Activated naive CD4-positive, alpha-beta T cell treated with Interleukin-2 at 50 U/mL for 16 hours (primary cell): ENCODE measurements at regions not wholly inside any gene's neighbourhood (a gene's known extent, or its start where the extent isn't known, plus 50 kb on each side); places are given as distances from the start of the nearest gene placed in this dataset.
"Not testable (repeated sequence)": the region's sequence is repeated elsewhere in the genome, so short reads cannot be mapped to it uniquely, and the experiment has no call there.

Source experiments
- DNase-seq: peaks from one replicate; pipeline ENCODE4 v3.0.0-alpha.2; 2020

- no peak for DNase-seq
Observed at GRCh38 chr10:94091649-94092048, 97.9 kb downstream of the PLCE1 start.

DNA sequence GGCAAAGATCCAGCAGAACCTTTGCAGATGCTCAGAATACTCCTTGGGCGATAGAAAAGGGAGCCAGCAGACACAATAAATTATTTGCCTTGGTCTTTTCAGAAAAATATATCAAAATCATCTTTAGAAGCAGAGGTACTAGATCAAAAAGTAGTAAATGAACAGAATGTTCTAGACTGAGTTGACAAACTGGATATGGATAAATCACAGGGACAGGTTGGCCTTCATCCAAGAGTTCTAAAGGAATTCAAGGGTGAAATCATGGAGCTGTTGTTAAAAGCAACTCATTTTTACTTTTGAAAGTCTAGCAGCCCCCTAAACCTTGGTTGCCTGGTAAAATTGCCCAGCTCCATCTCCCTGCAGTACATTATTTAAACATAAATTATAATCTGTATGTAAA is 99.1 kb downstream of the PLCE1 start:
- DNase-seq, result no peak

DNA sequence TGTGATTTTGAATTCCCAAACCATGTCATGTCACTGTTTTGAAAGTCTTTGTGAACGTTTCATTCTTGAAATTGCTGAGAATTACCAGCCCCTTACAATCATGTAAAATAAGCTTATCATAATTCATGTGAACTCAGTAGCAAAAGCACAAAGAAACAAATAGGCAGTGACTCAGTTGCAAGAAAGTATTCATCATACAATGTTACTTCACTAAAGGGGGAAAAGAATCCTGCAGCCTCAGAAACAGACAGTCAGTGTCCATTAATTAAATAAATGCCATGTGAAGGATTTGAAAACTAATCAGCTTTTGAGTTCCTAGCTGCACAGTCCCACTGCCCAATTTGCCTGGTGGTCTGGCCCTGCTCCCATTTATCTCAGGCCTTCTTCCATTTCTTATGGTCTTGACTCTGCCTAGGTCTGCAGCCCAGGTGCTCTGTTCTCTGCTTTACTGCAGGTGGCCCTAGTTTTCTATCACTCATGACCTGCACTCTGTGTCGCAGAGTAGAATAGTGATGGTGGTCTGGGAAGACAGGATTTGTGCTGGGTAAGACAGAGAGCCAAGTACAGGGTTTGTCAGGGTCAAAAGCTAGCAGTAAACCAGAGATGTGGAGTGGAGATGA is 99.7 kb downstream of the PLCE1 start:
- no peak for DNase-seq

DNA sequence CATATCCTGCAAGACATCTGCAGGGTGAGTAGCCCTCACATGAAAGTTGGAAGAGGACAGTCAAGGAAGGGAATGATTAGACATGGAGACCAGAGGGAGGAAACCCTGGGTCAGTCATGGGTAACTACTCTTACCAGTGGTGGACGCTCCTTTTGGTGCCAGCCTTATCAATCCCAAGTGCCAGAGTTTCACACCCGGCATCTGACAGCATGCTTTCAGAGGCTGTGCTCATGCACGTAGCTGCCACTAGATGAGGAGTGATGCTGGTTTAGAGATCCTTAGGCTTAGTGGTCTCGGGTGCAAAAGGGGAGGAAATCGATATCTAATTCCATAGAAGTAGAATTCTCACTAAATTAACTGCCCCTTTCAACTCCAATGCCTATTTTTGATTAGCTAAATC is 100.8 kb downstream of the PLCE1 start:
- no peak for DNase-seq

GRCh38 chr10:94097656-94098055 is 103.9 kb downstream of the PLCE1 start:
- no peak for DNase-seq

DNA sequence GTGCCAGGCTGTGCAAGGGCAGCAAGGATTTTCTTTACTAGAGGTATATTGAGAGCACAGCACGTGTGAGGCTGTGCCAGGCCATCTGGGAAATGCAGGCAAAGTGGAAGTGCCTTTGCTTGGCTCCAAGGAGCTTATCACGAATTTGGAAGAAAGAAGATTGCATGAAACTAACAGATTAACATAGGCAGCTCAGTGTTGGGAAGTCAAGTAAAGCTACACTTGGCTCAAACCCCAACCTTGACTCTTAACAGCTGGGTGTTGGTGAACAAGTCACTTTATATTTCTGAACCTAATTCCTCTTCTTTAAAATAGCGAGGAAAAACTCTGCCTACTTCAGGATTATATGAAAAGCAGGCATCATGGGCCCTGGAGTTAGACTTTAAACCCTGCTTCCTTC is 105.2 kb downstream of the PLCE1 start:
- DNase-seq, result no peak

DNA sequence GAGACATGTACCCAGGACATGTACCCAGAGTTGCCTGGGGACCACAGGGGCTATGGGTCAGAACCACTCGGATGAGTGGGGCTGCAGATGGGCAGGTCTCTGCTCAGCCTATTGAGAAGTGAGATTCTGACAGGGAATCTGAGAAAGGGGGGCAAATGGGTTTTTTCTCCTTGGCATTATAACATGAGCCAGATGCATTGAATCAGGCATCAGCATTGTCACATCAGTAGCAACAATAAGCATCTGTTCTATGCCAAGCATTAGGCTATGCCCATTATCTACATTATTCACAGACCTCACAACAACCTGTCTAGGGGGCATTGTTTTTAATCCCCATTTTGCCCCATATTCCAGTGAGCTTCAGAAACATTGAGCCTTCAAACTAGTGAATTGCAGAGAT is 108.2 kb downstream of the PLCE1 start:
- DNase-seq, result no peak

- no peak for DNase-seq
Observed at GRCh38 chr10:94102436-94102835, 108.7 kb downstream of the PLCE1 start.

DNA sequence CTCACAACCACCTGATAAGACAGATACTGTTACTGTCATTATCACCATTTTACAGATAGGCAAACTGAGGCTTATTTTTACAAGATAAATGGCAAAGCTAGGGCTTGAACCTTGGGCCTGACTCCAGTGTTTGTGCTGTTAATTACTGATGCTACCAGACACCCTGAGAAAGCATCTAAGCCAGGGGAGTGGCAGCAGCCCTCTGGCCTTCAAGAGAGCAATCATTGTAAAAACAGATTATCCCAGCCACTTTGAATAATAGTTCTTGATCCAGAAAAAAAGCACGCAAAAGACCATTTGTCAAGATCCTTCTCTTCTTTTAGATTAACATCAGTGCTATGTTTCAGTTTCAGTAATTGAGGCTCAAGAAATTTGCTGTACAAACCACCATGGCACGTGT is 109.5 kb downstream of the PLCE1 start:
- no peak for DNase-seq

DNA sequence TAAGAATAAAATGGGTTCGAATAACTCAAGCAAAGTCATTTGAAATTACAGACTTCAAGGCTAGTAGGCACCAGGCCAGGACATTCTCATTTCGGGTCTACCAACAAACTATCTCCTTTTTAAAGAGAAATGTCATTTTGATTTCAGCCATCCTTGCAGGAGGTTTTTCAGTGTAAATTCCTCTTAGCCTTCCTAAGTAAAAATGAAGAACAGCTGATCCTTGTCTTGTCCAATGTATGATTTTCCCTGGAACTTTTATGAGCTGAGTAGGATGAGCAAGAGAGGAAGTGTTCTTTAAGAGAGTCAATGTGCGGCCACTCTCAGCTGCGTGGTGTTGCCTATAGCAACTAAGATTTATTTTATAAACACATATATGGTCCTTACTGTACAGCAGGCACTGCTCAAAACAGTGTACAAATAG is 110.1 kb downstream of the PLCE1 start:
- no peak for DNase-seq

- DNase-seq, result no peak
Observed at GRCh38 chr10:94104316-94105000, 110.7 kb downstream of the PLCE1 start.

DNA sequence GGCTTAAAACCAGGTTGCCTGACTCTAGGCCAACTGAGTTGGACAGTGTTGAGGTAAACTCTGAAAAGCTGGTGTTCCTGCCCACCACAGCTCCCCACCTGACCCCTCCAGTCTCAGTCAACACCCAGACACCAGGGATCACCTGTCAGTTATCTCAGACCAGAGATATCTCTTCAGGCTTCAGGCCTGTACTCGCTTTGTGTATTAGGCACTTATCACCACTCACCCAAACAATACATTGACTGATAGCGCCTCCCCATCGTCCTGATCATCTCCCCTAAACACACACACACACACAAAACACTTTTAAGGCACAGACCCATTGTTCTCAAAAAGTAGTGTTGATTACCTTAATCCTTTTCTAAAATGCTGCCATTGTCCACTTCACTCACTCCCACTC is 111.5 kb downstream of the PLCE1 start:
- no peak for DNase-seq

DNA sequence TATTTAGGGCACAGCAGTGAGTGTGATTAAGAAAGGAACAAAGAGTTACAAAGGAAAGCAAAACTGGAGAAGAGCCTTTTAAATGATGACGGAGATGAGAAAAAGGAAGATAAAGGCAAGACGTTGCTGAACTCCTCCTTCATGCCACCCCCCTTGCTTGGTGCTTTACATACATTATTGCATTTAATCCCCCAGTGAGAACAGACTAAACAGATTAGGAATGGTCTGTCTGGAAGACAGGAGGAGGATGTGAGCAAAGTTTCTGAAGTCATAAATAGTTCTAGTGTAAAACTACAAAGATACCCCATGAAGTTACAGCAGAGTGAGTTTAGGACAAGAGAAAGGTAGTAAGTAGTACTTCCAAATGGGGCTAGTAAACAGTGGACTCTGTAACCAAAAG is 113.5 kb downstream of the PLCE1 start:
- DNase-seq, result no peak

GRCh38 chr10:94108200-94108599 is 114.5 kb downstream of the PLCE1 start:
- DNase-seq, result no peak

DNA sequence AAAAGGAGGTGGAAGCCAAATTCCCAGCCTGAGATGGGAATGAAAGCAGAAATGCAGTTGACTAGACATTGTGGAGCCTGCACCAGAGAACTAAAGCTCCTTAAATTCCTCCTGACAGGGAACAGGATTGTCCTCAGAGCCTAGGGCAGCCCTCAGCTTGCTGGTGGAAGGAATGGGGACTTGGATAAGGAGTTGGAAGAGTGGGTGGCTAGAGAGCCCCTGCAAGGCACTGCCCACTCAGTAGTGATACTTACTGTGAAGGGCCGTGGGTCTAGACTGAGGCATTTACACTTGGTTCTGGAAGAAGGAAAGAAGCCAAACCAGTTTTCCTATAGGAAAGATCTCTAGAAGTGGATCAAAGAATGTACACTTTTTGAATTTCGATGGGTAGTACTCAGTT is 117.6 kb downstream of the PLCE1 start:
- no peak for DNase-seq

DNA sequence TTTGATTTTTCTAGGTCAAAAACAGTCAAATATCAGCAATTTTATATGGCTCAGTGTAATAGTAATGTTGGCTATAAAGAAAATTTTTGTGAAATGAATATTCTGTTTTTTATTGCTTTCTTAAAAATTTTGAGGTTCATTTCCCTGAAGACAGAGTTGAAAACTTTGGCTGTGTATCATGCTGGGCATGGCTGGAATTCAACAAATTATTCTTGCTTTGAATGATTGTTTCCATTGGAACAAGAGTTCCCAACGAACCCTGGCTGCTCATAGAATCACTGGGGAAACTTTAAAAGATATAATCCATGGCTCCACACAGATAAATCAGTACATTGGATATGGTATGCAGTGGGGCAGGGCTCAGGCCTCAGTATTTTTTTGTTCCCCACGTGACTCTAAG is 118.6 kb downstream of the PLCE1 start:
- no peak for DNase-seq

DNA sequence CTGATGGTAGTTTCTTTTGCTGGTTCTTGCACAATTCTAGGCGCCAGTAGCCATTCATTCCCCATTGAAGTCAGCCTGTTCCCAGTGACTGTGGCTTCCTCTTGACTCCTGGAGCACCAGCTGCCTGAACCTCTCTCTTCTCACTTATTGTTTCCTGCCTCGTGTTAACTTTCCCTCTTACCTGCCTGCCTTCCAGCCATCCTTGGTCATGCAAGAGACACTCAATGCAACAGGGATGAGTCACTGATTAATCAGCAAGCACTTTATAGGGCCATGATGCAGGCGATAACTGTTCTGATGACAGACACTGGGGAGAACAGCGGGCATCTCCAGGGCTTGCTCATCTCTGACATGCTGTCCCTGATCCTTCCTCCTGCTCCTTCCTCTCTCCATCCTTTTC is 122.0 kb downstream of the PLCE1 start:
- no peak for DNase-seq

- no peak for DNase-seq
Observed at GRCh38 chr10:94116848-94117247, 123.1 kb downstream of the PLCE1 start.

- DNase-seq, result no peak
Observed at GRCh38 chr10:94122211-94122610, 128.5 kb downstream of the PLCE1 start.

- no peak for DNase-seq
Observed at GRCh38 chr10:94123258-94123995, 129.7 kb downstream of the PLCE1 start.

- DNase-seq, result not testable (repeated sequence)
Observed at GRCh38 chr10:94124147-94124546, 130.4 kb downstream of the PLCE1 start.

DNA sequence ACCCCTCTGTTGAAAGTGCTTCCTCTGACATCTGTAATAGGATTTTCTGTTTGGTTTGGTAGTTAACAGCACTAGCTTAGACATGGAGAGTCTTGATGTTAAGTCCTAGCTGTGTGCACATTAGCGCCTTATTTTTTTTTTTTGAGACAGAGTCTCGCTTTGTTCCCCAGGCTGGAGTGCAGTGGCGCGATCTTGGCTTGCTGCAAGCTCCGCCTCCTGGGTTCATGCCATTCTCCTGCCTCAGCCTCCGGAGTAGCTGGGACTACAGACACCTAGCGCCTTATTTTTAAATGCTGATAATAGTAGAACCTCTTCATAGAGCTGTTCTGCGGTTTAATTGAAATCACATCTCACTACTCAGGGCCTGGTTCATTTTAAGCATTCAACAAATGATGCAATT is 131.5 kb downstream of the PLCE1 start:
- DNase-seq, result not testable (repeated sequence)

GRCh38 chr10:94125856-94126255 is 132.1 kb downstream of the PLCE1 start:
- no peak for DNase-seq

DNA sequence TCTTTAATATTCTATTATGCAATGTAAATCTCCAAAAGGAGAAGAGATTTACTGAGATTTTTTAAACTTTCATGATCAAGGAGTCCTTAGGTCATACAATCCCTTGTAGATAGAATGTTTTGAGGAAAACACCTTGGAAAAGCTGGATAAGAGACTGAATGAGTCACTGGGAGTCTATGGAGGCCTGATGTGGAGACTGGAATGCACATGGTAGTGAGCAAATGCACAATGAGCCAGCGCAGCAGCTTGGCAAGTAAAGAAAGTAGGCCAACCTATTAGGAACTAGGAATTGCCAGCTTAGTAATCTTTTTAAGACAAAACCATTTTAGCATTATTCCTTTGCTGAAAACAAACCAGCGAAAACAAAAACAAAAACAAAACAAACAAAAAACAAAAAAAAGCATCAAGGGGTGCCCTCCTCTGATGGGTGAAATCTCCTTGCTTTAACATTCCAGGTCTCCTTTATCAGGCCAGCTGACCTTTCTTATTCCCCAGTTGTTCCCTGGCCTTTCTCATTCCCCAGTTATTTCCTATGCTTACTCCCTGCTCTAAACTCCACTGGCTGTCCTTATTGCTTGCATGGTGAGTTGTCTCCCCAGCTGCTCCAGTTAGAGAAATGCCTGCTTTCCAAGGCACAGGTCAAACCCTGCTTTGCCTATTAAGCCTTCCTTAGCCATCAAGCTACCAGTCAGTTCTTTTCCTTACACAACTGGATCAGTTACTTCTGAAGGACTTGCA is 135.8 kb downstream of the PLCE1 start:
- no peak for DNase-seq
